Heart right ventricle (tissue), 16 donors: ENCODE measurements at regions not wholly inside any gene's neighbourhood (a gene's known extent, or its start where the extent isn't known, plus 50 kb on each side); places are given as distances from the start of the nearest gene placed in this dataset.

ENCODE experiments used
- ATAC-seq, 8 donors: fragments of 200-7000 bp; cut with Tn5 transposase; one replicate each; pipeline ENCODE4 v1.9.1; 2020; ENCODE audit warnings: mild to moderate bottlenecking in 8 of 8, moderate library complexity in 8 of 8, moderate number of reproducible peaks in 1 of 8
- DNase-seq, 2 donors: peaks; one replicate each; pipeline ENCODE4 v3.0.0-alpha.2; 2020
- H3K27ac ChIP-seq, 10 donors: fragments of 200-600 bp; sonication (generic) in 2 of 10; one replicate each; pipeline versions ENCODE4 v1.5.0 to v1.8.0; 2020 to 2022; ENCODE audit warnings: mild to moderate bottlenecking in 3 of 10
- H3K27me3 ChIP-seq, 7 donors: fragments of 200-600 bp; one replicate each; pipeline ENCODE4 v1.8.0; 2021 to 2022; ENCODE audit warnings: mild to moderate bottlenecking in 2 of 7
- H3K36me3 ChIP-seq, 9 donors: fragments of 200-600 bp; sonication (generic) in 1 of 9; one replicate each; pipeline versions ENCODE4 v1.5.0 to v1.8.0; 2020 to 2022; ENCODE audit warnings: mild to moderate bottlenecking in 2 of 9
- H3K4me1 ChIP-seq, 9 donors: fragments of 200-600 bp; sonication (generic) in 1 of 9; one replicate each; pipeline versions ENCODE4 v1.5.0 to v1.8.0; 2020 to 2022; ENCODE audit warnings: mild to moderate bottlenecking in 4 of 9
- H3K4me3 ChIP-seq, 10 donors: fragments of 200-600 bp; sonication (generic) in 2 of 10; one replicate each; pipeline versions ENCODE4 v1.5.0 to v1.8.0; 2020 to 2022; ENCODE audit warnings: mild to moderate bottlenecking in 7 of 10, moderate library complexity in 2 of 10
- H3K9me3 ChIP-seq, 11 donors: fragments of 200-600 bp in 10 of 11; sonication (generic) in 2 of 11; one replicate each; pipeline versions ENCODE4 v1.5.0 to v1.8.0; 2013 to 2022; ENCODE audit warnings: mild to moderate bottlenecking in 2 of 11, control low read depth in 1 of 11, moderate library complexity in 1 of 11
- WGBS, 2 donors: extraction: QIAGEN DNeasy Blood & Tissue Kit; methylation state at CpG; one replicate each; pipeline ENCODE4 v1.1.7; 2013; ENCODE audit warnings: inconsistent platforms in 1 of 2; 5-methylcytosine and 5-hydroxymethylcytosine counted together
- intact Hi-C, 10 donors: fragments of 100-400 bp; cut with DNase I; formaldehyde crosslinking; loops; one replicate each; pipeline versions ENCODE4 v1.11.1 to v1.14.2; 2022
- TF ChIP-seq, protein P1 (sequence below), 9 donors: fragments of 200-600 bp; sonication (generic) in 2 of 9; IDR thresholded peaks; one replicate each; pipeline versions ENCODE4 v1.5.0 to v1.8.0; 2021 to 2022; ENCODE audit warnings: antibody characterized with exemption in 9 of 9, mild to moderate bottlenecking in 5 of 9, moderate library complexity in 1 of 9
- donor health status: Arrhythmogenic right ventricular cardiomyopathy.
- donor health status: ischemic (EF 13 %, LVEDD 7.1; RV severe dilation, severe dysfunction).
- donor health status: healthy with polysubstance abuse.
- donor health status: DM: no; HTN: yes; CAD: no.
- donor health status: DM: no; HTN: no; CAD: no.
- donor health status: ischemic (EF 25% LVEDD 6.9; RV normal size, moderate dysfunction).
- donor health status: ischemic (EF 25% LVEDD 5.7; RV mildly dilated, moderate dysfunction).
- donor health status: healthy.
- donor health status: DM: yes; HTN: yes; CAD: no.
- donor health status: Ischemic cardiomyopathy.
- donor health status: ischemic (EF 35%, LVEDD 5.7; RV mildly dilated, moderate dysfunction).
- donor health status: nonischemic (EF 11% LVEDD 7.7; RV severe dilation, severe dysfunction).
- donor health status: DM: yes; HTN: yes; CAD: no.
- donor health status: PGD.
- donor health status: ischemic (EF 29% LVEDD 5.4; RV normal size, mild dysfunction).
- donor health status: nonischemic (EF 23%, LVEDD 6.1; RV moderate dilation, normal function).

DNA sequence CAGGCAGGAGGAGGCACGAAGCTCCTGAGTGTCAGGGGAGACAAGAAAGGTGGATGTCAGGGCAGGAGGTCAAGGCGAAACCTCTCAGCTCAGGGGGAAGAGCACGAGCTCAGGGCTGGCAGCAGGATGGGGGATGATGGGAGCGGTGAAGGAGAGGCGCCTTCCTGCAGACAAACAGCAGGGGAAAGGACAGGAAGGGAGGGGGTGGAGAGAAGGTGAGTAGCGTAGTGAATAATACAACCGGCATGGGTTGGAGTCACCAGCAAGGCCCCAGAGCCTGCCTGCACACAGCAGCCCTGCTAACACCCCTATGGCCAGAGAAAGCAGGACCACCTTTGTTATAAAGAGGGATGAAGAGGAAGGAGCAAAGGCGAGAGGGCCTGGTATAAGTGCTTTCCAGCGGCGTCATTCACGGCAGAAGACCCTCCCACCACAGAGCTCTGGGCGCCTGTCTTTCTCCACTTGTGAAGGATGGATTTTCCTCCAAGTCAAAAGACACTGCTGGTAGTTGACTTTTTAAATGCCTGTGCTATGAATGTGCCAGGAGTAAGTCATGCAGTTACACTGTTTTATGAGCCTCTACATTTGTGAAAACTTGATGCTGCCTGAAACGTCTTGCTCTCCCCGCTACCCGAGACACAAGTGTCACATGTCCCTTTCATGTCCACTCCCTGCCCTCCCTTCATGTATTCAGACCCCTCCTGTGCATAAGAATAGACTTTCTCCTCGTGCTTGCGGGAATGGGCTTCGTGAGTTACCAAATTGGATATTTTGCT is 84.8 kb upstream of the IRX1 start:
- H3K9me3 ChIP-seq, result peaks cover 0 to 9% (median 0%) of the 10 kb centered on the region in 11 donors
- intact Hi-C loops, result no loop called here
- H3K4me3 ChIP-seq, result no peak overlapping the region
- WGBS, 2 donors, result 82 to 84% methylated on average over 18 of the region's 18 CpGs
- TF ChIP-seq, protein P1, sequence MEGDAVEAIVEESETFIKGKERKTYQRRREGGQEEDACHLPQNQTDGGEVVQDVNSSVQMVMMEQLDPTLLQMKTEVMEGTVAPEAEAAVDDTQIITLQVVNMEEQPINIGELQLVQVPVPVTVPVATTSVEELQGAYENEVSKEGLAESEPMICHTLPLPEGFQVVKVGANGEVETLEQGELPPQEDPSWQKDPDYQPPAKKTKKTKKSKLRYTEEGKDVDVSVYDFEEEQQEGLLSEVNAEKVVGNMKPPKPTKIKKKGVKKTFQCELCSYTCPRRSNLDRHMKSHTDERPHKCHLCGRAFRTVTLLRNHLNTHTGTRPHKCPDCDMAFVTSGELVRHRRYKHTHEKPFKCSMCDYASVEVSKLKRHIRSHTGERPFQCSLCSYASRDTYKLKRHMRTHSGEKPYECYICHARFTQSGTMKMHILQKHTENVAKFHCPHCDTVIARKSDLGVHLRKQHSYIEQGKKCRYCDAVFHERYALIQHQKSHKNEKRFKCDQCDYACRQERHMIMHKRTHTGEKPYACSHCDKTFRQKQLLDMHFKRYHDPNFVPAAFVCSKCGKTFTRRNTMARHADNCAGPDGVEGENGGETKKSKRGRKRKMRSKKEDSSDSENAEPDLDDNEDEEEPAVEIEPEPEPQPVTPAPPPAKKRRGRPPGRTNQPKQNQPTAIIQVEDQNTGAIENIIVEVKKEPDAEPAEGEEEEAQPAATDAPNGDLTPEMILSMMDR (IDR thresholded peaks at IDR 0.05), result no peak
- no peaks in the 10 kb centered on the region for H3K36me3 ChIP-seq
- no peak for ATAC-seq
- no peaks in the 10 kb centered on the region for H3K4me1 ChIP-seq
- no peak for DNase-seq
- no peak overlapping the region for H3K27ac ChIP-seq
- peaks cover 0 to 7% (median 0%) of the 10 kb centered on the region in 7 donors for H3K27me3 ChIP-seq

DNA sequence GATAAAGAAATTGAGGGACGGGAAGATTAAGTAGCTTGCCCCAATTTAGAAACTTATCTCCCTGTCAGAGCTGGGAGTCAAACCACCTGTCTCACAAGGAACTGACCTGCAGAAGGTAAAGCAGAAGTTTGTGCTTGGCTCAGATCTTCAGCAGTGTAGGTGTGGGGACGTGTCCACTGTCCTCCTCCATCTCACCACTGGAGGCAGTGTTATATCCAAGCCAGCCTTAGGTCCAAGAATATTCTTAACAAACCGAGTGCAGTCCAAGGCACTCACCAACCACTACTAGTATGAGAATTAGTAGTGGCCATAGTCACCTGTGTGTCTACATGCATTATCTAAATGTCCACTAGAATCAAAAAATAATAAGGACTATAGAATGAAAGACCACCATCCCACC is 86.3 kb upstream of the IRX1 start:
- no peaks in the 10 kb centered on the region for H3K36me3 ChIP-seq
- H3K27me3 ChIP-seq, result peaks cover 0 to 7% (median 0%) of the 10 kb centered on the region in 7 donors
- no peak overlapping the region for H3K27ac ChIP-seq
- intact Hi-C loops, result no loop called here
- WGBS, 2 donors, result 76 to 84% methylated on average over 3 of the region's 3 CpGs
- H3K4me1 ChIP-seq, result no peaks in the 10 kb centered on the region
- DNase-seq, result no peak
- no peak for ATAC-seq
- TF ChIP-seq, protein P1 (IDR thresholded peaks at IDR 0.05), result peak in 3 of 9 donors; percentile 5 to 19 (median 14)
- no peak overlapping the region for H3K4me3 ChIP-seq
- peaks cover 0 to 9% (median 0%) of the 10 kb centered on the region in 11 donors for H3K9me3 ChIP-seq

DNA sequence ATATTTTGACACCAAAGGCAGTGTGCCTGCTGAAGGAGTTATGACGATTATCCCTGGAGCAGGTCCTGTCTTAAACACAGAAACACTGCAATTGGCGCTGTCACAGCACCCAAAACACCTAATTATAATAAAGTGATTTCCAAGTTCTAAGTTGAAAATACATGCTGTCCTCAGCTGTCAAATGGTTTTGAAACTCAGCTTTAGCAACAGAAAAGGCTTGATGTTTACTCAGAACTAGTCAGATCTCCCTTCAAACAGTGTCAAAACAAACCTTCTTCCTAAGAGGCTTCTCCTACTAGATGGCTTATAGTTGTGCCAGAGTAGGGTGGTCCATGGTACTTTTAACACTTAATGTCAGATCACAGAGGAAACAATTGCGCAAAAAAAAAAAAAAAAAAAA is 87.2 kb upstream of the IRX1 start:
- intact Hi-C loops, result no loop called here
- DNase-seq (no peak), ATAC-seq (no peak)
- H3K36me3 ChIP-seq, result no peaks in the 10 kb centered on the region
- H3K4me1 ChIP-seq, result no peaks in the 10 kb centered on the region
- 86 to 93% methylated on average over 3 of the region's 3 CpGs for WGBS, 2 donors
- peaks cover 0 to 9% (median 0%) of the 10 kb centered on the region in 11 donors for H3K9me3 ChIP-seq
- H3K4me3 ChIP-seq, result no peak overlapping the region
- TF ChIP-seq, protein P1 (IDR thresholded peaks at IDR 0.05), result no peak
- H3K27ac ChIP-seq, result no peak overlapping the region
- H3K27me3 ChIP-seq, result peaks cover 0 to 7% (median 0%) of the 10 kb centered on the region in 7 donors

DNA sequence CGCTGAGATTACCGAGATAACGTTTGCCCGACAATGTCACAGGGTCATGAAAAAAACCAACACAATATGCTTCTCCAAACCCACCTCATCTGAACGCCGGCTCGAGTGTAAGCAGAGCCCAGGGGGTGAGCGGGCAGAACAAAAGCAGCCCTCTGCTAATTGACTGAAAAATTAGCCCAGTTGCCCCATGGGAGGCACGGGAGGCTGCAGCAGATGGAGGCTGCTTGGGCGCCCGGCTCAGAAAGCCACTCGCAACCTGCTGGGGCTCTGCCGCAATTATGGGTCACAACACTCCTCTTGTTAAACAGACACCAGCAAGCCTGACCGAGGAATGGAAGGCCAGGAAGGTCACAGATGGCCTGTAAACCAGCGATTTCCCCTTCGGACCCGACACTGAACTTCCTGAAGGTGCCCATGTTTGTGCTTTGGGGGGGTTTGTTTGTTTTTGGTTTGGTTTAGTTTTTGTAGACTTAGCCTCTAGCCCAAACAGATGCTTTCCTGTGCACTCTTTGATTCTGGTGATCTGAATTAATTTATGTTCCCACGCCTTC is 104.6 kb upstream of the IRX1 start:
- Histone ChIP-seq H3K4me1 (no peaks in the 10 kb centered on the region), H3K27me3 (no peaks in the 10 kb centered on the region), H3K4me3 (no peak overlapping the region), H3K27ac (no peak overlapping the region), H3K36me3 (no peaks in the 10 kb centered on the region), H3K9me3 (peaks cover 0 to 23% (median 0%) of the 10 kb centered on the region in 11 donors)
- 80 to 85% methylated on average over 18 of the region's 18 CpGs for WGBS, 2 donors
- intact Hi-C loops, result no loop called here
- DNase-seq (no peak), ATAC-seq (no peak)
- TF ChIP-seq, protein P1 (IDR thresholded peaks at IDR 0.05), result no peak
